GM08714 (cell line): ENCODE measurements at regions not wholly inside any gene's neighbourhood (a gene's known extent, or its start where the extent isn't known, plus 50 kb on each side); places are given as distances from the start of the nearest gene placed in this dataset.

Experiments used
- H3K4me3 ChIP-seq: fragments of 200-500 bp; sonication (Bioruptor generic); 2 replicates; pipeline ENCODE4 v1.5.1; 2014; ENCODE audit warnings: mild to moderate bottlenecking, low read length, inconsistent platforms
- ZNF274 ChIP-seq: IDR thresholded peaks from 2 replicates; pipeline ENCODE4 v1.6.1; 2012; ENCODE audit warnings: mild to moderate bottlenecking, low read depth, low read length

GRCh38 chr7:25861164-25861496 lies 290.9 kb upstream of the NFE2L3 start:
- no peak for TF ChIP-seq ZNF274
- H3K4me3 ChIP-seq: no peak overlapping the region

DNA sequence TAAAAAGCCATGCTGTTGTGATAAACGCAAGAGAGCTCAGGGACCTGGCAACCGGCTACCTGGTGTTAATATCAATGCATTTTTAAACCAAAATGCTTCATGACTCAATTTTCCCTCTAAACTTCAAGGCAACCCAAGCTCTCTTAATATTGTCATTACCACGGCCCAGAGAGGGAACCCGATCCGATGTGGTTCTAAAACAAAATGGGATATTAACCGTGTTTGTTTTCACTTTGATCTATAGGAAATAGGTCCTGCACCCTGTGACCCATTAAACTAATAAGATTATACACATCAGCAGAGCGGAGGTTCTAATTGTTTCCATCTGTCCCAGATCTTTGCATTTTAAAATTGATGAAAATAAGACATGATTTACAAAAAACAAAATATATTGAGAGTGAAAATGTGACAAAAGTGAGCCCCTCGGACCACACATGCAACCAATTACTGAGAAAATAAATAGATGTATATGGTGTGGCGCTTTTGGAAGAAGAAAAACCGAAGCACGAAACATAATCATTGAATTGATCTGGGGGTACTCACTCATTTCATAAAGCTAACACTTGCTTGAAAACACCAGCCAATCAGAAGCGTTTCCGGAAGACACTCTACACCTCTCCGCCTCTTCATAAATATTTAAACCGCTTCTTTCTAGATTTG lies 290.3 kb upstream of the NFE2L3 start:
- peak overlapping the region; percentile 17 for H3K4me3 ChIP-seq
- no peak for TF ChIP-seq ZNF274

DNA sequence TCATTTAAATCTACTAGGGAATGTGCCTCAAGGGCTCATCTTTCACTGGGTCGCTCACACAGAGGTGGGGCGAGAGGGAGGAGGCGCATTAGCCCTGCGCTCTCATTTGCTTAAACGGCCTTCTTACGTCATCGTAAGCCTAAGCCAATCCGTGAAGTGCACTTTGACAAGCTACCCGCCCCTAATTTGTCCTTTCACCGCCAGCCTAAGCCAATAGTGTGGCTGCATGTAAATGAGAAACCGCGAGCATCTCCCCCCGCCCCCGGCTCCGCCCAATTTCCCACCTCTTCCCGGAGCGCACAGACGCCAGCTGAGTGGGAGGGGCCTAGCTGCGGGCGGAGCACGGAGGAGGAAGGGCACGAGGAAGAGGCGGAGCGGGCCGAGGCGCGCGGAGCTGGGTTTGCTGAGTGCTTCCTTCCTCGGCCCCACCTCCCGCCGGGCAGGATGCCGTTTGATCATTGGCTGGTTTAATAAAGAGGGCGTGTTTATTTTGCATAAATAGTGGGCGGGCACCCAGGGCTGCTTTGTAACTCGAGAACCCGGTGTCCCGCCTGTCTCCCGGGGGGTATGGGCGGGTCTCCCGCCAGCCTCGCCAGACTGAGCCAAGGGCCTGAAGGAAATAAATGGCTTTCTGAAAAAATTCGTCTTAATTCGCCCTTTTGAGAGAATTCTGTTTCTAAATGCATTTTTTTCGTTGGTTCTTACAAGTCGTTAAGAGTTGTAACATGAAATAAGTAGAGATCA lies 289.6 kb upstream of the NFE2L3 start:
- peak overlapping the region; percentile 17 for H3K4me3 ChIP-seq

DNA sequence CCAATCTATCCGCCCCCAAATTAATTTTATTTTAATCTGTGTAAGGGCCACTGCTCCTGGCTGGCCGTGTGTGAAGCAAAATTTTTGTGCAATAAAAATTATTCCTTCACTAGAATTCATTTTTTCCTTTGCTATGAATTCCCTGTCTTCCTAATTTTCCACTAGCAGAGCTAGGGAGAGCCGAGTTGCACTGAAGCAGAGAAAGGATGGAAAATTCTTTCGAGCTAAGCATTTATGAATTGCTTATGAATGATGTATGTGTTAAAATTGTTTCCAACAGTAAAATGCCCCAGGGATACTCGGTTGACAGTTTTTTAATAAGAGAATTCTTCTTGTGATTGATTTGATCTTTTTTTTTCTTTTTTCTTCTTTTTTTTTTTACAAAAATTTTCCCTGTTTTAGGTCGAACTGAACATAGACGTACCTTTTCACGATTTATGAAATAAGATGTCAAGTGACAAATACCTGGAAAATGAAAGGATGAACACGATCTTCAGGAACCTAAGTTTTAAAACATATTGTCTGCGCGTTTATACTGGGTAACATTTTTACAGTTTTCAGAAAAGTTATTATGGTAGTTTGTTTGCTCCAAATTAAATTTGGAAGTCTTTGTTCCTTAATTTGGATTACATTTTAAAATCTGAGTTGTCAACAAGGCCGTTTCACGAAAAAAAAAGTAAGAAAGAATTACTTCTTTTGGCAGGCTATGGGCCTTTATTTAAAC lies 288.8 kb upstream of the NFE2L3 start:
- TF ChIP-seq ZNF274: no peak
- peak overlapping the region; percentile 10; the same call in 1 of the 2 replicates for H3K4me3 ChIP-seq

More for the DNA sequence above, 289.6 kb upstream of the NFE2L3 start:
- TF ChIP-seq ZNF274: no peak

- no peak overlapping the region for H3K4me3 ChIP-seq
- TF ChIP-seq ZNF274: no peak
Measured at GRCh38 chr7:25863729-25864110, 288.3 kb upstream of the NFE2L3 start.

- no peak overlapping the region for H3K4me3 ChIP-seq
- no peak for TF ChIP-seq ZNF274
Measured at GRCh38 chr7:25864511-25864910, 287.5 kb upstream of the NFE2L3 start.

- H3K4me3 ChIP-seq: no peak overlapping the region
Measured at GRCh38 chr7:25864943-25865751, 286.9 kb upstream of the NFE2L3 start.

GRCh38 chr7:25868509-25868908 lies 283.5 kb upstream of the NFE2L3 start:
- no peak for TF ChIP-seq ZNF274
- H3K4me3 ChIP-seq: no peak overlapping the region

More at GRCh38 chr7:25864943-25865751, 286.9 kb upstream of the NFE2L3 start:
- TF ChIP-seq ZNF274: no peak

GRCh38 chr7:25870574-25870973 lies 281.4 kb upstream of the NFE2L3 start:
- H3K4me3 ChIP-seq: no peak overlapping the region
- no peak for TF ChIP-seq ZNF274

- no peak for TF ChIP-seq ZNF274
- no peak overlapping the region for H3K4me3 ChIP-seq
Measured at GRCh38 chr7:25876092-25876491, 275.9 kb upstream of the NFE2L3 start.

DNA sequence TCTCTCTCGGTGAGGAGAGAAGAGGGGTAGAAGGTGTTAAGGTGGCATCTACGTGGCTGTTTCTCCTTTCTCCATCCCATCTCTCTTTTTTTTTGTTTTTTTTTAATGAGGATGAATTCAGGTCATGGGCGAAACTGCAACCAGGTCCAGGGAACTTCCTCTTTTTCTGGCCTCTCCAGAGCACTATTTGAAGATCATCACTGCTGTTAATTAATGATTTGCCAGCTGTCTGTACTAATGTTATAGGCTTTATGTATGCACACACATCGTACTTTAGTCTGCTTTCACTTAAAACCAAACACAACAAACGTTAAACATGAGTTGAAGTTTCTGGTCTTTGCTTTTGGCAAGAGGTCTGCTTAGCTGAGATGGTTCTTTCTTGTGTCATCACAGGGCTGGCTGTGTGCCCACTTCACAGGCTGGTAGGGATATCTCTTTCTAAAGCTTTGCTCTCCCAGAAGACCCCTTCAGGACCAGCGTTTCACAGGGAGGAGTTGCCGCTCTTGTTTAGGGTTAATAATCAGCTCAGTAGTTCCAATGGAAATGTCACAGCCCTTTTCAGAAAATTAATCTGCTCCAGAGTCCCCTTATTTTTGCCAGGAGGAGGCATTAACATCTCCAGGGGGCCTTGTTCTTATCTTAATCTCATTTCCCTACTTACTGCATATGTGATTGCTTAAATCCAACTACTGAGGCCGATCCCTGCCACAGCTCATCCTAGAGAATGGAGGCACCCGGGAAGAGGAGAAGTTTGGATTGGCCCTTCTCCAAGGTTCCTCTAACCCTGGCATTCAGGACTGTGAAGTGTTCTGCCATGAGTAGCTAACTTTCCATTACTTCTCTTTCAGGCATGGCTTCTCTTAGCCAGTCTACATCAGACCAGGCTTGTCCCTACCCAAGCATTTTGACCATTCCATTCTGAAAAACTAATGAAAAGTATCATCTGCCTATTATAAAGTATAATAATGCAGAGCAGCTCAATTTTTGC lies 273.9 kb upstream of the NFE2L3 start:
- TF ChIP-seq ZNF274: no peak
- H3K4me3 ChIP-seq: no peak overlapping the region; the same call in 1 of the 2 replicates

GRCh38 chr7:25879799-25880198 lies 272.2 kb upstream of the NFE2L3 start:
- no peak for TF ChIP-seq ZNF274
- no peak overlapping the region for H3K4me3 ChIP-seq
